ENCODE measurements at regions not wholly inside any gene's neighbourhood (a gene's known extent, or its start where the extent isn't known, plus 50 kb on each side); places are given as distances from the start of the nearest gene placed in this dataset.

GRCh38 chr9:81373294-81373693, 316.1 kb downstream of the TLE1 start:
- no peak for TF ChIP-seq MYC (IDR thresholded peaks at IDR 0.05; ENCODE audit: low read depth, low read length)
- TF ChIP-seq CTCF (IDR thresholded peaks at IDR 0.05; ENCODE audit: low read depth, low read length) = no peak
- TF ChIP-seq POLR2A (IDR thresholded peaks at IDR 0.05; ENCODE audit: extremely low read depth, insufficient read length) = no peak
- TF ChIP-seq, protein P1, sequence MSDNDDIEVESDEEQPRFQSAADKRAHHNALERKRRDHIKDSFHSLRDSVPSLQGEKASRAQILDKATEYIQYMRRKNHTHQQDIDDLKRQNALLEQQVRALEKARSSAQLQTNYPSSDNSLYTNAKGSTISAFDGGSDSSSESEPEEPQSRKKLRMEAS (IDR thresholded peaks at IDR 0.05; ENCODE audit: low read depth, low read length) = no peak
- DNase-seq (ENCODE audit: low read depth) = no peak
- H3K4me3 ChIP-seq (ENCODE audit: low read depth, low read length) = no peak overlapping the region

- no peak for DNase-seq (ENCODE audit: low read depth)
- TF ChIP-seq POLR2A (IDR thresholded peaks at IDR 0.05; ENCODE audit: extremely low read depth, insufficient read length) (no peak), MYC (IDR thresholded peaks at IDR 0.05; ENCODE audit: low read depth, low read length) (no peak), CTCF (IDR thresholded peaks at IDR 0.05; ENCODE audit: low read depth, low read length) (no peak)
- TF ChIP-seq, protein P1 (IDR thresholded peaks at IDR 0.05; ENCODE audit: low read depth, low read length) = no peak
- no peak overlapping the region for H3K4me3 ChIP-seq (ENCODE audit: low read depth, low read length)
Measured at GRCh38 chr9:81372628-81373191, 316.6 kb downstream of the TLE1 start.

GRCh38 chr9:81371824-81372223, 317.5 kb downstream of the TLE1 start:
- H3K4me3 ChIP-seq (ENCODE audit: low read depth, low read length) = no peak overlapping the region
- DNase-seq (ENCODE audit: low read depth) = no peak
- no peak for TF ChIP-seq MYC (IDR thresholded peaks at IDR 0.05; ENCODE audit: low read depth, low read length)
- TF ChIP-seq CTCF (IDR thresholded peaks at IDR 0.05; ENCODE audit: low read depth, low read length) = no peak
- TF ChIP-seq, protein P1 (IDR thresholded peaks at IDR 0.05; ENCODE audit: low read depth, low read length) = no peak
- TF ChIP-seq POLR2A (IDR thresholded peaks at IDR 0.05; ENCODE audit: extremely low read depth, insufficient read length) = no peak

GRCh38 chr9:81370650-81371049, 318.7 kb downstream of the TLE1 start:
- TF ChIP-seq MYC (IDR thresholded peaks at IDR 0.05; ENCODE audit: low read depth, low read length) (no peak), POLR2A (IDR thresholded peaks at IDR 0.05; ENCODE audit: extremely low read depth, insufficient read length) (no peak), CTCF (IDR thresholded peaks at IDR 0.05; ENCODE audit: low read depth, low read length) (no peak)
- TF ChIP-seq, protein P1 (IDR thresholded peaks at IDR 0.05; ENCODE audit: low read depth, low read length) = no peak
- DNase-seq (ENCODE audit: low read depth) = no peak

DNA sequence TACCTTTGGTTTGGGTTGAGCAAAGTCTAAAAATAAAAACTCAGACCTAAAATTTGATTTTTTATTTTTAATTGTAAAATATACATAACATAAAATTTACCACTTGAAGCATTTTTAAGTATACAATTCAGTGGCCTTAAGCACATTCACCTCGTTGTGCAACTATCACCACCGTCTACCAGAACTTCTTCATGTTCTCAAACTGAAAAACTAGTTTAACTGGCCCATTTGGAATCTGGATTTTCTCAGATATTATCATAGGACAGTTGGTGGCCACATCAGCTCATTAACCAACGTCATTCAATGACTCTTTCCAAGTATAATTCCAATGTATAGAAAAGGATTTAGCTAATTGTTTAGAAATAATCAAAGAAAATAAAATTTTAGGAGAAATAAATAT, 319.3 kb downstream of the TLE1 start:
- no peak for DNase-seq (ENCODE audit: low read depth)
- no peak overlapping the region for H3K4me3 ChIP-seq (ENCODE audit: low read depth, low read length)
- no peak for TF ChIP-seq CTCF (IDR thresholded peaks at IDR 0.05; ENCODE audit: low read depth, low read length)
- TF ChIP-seq POLR2A (IDR thresholded peaks at IDR 0.05; ENCODE audit: extremely low read depth, insufficient read length) = no peak
- TF ChIP-seq, protein P1 (IDR thresholded peaks at IDR 0.05; ENCODE audit: low read depth, low read length) = no peak

More at GRCh38 chr9:81370650-81371049, 318.7 kb downstream of the TLE1 start:
- no peak overlapping the region for H3K4me3 ChIP-seq (ENCODE audit: low read depth, low read length)
